H1 (cell line): ENCODE measurements at regions not wholly inside any gene's neighbourhood (a gene's known extent, or its start where the extent isn't known, plus 50 kb on each side); places are given as distances from the start of the nearest gene placed in this dataset.

ENCODE experiments used
- HDAC2 ChIP-seq, 2 experiments: fragments of 300-600 bp in 1 of 2; sonication (generic) in 1 of 2; IDR thresholded peaks; 2 replicates each; pipeline ENCODE4 v1.6.1; 2011 to 2012; ENCODE audit warnings: low read depth in 2 of 2, low read length in 2 of 2, mild to moderate bottlenecking in 2 of 2, moderate library complexity in 2 of 2, borderline replicate concordance in 1 of 2, inconsistent platforms in 1 of 2
- HDAC6 ChIP-seq: IDR thresholded peaks from one replicate; pipeline ENCODE4 v1.7.1; 2012; ENCODE audit warnings: low read depth, mild to moderate bottlenecking, inconsistent platforms, low read length, moderate library complexity
- JUND ChIP-seq: IDR thresholded peaks from 2 replicates; pipeline ENCODE4 v1.6.1; 2011; ENCODE audit warnings: mild to moderate bottlenecking, improper control_type of control experiment, low read length
- POLR2AphosphoS5 ChIP-seq: IDR thresholded peaks from 2 replicates; pipeline ENCODE4 v1.6.1; 2011; ENCODE audit warnings: low read depth, low read length
- RAD21 ChIP-seq, 2 experiments: IDR thresholded peaks in 1 of 2; conservative IDR thresholded peaks in 1 of 2; 2 replicates each; pipeline ENCODE4 v1.6.1; 2011; ENCODE audit warnings: low read depth in 2 of 2, low read length in 2 of 2, improper control_type of control experiment in 1 of 2, inconsistent platforms in 1 of 2, mild to moderate bottlenecking in 1 of 2, moderate library complexity in 1 of 2
- RXRA ChIP-seq: IDR thresholded peaks from 2 replicates; pipeline ENCODE4 v1.6.1; 2011; ENCODE audit warnings: low read depth, mild to moderate bottlenecking, low read length, moderate library complexity; ENCODE audit not compliant: insufficient read depth
- TAF1 ChIP-seq: IDR thresholded peaks from 2 replicates; pipeline ENCODE4 v1.6.1; 2011; ENCODE audit warnings: mild to moderate bottlenecking, low read depth, low read length
- ZNF274 ChIP-seq: IDR thresholded peaks from 2 replicates; pipeline ENCODE4 v1.7.0; 2012; ENCODE audit warnings: low read length, borderline replicate concordance; ENCODE audit errors: extremely low read depth
- TF ChIP-seq, protein P1 (sequence below), 3 experiments: IDR thresholded peaks; 1 replicate in 2 of 3; 2 replicates in 1 of 3; pipeline versions ENCODE4 v1.5.1 to v1.6.1; 2011; ENCODE audit warnings: low read length in 3 of 3, mild to moderate bottlenecking in 3 of 3, inconsistent platforms in 2 of 3, low read depth in 1 of 3, moderate library complexity in 1 of 3; ENCODE audit not compliant: insufficient read depth in 1 of 3; ENCODE audit errors: control extremely low read depth in 1 of 3

DNA sequence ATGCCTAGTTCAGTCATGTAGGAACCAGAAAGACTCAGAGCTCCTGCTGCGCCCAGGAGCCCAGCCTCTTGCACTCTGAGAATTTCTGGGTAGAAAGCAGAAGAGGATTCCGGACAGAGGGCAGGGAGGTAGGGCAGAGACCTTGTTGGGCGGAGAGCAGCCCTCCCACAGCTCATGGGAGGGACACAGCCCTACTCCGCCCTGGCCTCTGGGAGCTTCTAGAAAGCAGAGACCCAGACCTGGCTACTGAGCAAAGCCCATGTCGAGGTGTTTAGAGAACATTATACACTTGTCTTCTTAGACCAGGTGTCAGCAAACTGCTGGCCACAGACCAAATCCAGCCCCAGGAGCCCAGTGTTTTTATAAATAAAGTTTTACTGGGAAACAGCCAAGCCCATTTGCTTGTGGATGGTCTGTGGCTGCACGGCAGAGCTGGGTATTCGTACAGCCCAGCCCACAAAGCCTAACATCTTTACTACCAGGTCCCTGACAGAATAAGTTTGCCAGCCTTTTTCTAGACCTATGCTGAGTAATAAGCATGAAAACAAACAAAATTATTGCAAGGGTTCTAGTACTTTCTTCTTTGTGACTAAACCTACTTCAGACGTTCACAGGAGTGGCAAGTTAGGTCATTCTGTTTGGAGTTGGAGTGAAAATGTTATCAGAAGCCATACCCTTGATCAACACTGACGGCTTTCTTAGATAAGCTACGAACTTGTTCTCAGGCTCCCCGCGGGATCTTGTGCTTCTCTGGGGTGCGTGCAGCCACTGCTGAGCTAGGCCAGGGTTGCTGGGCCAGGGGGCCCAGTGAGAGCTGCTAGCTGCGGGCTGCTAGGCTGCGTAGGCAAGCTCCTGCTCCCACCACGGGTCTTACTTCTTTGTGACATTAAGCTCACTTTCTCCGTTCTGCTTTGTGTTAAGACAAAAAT, 235.1 kb upstream of the FOXQ1 start:
- TF ChIP-seq RXRA (no peak), POLR2AphosphoS5 (no peak), HDAC2 (IDR thresholded peaks at IDR 0.05; ENCODE audit: borderline replicate concordance in 1 of 2, low read depth in 2 of 2, low read length in 2 of 2) (no peak), TAF1 (no peak), HDAC6 (no peak), RAD21 (IDR thresholded peaks at IDR 0.05 in 1 of 2, conservative IDR thresholded peaks at IDR 0.05 in 1 of 2; ENCODE audit: low read depth in 2 of 2, low read length in 2 of 2) (no peak), ZNF274 (no peak), JUND (no peak)
- TF ChIP-seq, protein P1, sequence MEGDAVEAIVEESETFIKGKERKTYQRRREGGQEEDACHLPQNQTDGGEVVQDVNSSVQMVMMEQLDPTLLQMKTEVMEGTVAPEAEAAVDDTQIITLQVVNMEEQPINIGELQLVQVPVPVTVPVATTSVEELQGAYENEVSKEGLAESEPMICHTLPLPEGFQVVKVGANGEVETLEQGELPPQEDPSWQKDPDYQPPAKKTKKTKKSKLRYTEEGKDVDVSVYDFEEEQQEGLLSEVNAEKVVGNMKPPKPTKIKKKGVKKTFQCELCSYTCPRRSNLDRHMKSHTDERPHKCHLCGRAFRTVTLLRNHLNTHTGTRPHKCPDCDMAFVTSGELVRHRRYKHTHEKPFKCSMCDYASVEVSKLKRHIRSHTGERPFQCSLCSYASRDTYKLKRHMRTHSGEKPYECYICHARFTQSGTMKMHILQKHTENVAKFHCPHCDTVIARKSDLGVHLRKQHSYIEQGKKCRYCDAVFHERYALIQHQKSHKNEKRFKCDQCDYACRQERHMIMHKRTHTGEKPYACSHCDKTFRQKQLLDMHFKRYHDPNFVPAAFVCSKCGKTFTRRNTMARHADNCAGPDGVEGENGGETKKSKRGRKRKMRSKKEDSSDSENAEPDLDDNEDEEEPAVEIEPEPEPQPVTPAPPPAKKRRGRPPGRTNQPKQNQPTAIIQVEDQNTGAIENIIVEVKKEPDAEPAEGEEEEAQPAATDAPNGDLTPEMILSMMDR (IDR thresholded peaks at IDR 0.05; ENCODE audit: control extremely low read depth in 1 of 3, insufficient read depth in 1 of 3, low read depth in 1 of 3, low read length in 3 of 3) = no peak
